ENCODE measurements at regions not wholly inside any gene's neighbourhood (a gene's known extent, or its start where the extent isn't known, plus 50 kb on each side); places are given as distances from the start of the nearest gene placed in this dataset.
"Not testable (repeated sequence)": the region's sequence is repeated elsewhere in the genome, so short reads cannot be mapped to it uniquely, and the experiment has no call there.

DNA sequence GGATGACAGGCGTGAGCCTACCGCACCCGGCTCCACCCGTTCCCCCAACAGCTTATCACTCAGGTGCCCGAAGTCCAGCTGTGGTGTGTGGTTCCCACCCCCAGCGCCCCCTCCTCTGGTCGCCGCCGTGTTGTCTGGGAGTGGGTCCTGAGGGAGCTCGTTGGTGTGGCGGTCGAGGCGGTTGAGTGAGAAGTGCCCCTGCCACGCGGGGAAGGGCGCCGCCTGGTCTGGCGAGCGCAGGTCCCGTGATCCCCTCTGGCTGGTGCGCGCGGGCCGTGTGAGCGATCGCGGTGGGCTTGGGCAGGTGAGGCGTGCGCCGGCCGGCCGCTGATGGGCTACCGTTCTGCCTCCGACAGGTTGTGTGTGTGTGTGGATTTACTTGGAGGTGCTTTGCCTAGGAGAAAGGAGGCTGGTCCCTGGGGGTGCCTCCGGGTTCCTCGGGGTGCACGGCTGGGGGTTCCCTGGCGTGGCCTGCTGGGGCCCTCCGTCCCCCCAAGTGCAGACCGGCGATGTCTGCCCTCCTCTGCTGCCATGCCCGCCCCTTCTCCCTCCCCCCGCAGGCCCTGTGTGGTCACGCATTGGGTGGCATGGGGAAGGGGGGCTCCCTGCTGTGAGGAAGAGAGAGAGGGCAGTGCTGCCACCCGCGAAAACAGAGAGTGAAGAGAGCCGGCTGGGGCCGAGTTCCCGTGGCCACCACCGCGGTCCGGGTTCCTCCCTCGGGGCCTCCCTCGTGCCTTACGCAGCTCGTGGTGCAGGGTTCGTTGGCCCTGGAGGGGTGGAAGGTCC is 336.0 kb upstream of the DEFB115 start:
- peaks cover 18% of the 10 kb centered on the region for H3K9me3 ChIP-seq (ENCODE audit: severe bottlenecking)
- DNase-seq (ENCODE audit: low spot score) (peak; percentile 75), ATAC-seq (ENCODE audit: low read depth) (no peak)

DNA sequence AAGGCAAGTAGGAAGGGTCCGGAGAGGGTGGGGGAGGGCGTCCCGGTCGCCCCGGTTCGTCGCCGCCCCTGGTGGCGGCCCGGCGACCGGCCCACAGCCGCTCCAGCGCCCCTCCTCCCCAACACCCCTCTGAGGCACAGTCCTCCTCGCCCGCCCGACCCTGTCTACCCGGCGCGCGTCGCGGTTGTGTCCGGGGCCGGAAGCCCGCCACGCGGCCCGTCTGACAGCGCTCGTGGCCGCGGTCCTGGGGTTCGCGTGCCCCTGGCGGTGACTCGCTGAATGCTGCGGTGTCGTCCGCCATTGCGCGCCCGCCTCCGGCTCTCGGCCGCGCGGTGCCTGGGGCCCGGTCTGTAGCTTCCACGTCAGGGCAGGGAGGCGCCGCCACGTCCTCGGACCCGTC is 335.3 kb upstream of the DEFB115 start:
- Histone ChIP-seq H3K27me3 (ENCODE audit: insufficient read depth, poor library complexity, severe bottlenecking) (no peaks in the 10 kb centered on the region), H3K9me3 (ENCODE audit: severe bottlenecking) (peaks cover 17% of the 10 kb centered on the region), H3K27ac (ENCODE audit: poor library complexity, severe bottlenecking) (no peak overlapping the region), H3K4me1 (ENCODE audit: insufficient read depth, poor library complexity, severe bottlenecking) (no peaks in the 10 kb centered on the region), H3K36me3 (ENCODE audit: low read depth) (no peaks in the 10 kb centered on the region), H3K4me3 (ENCODE audit: severe bottlenecking) (no peak overlapping the region)
- ATAC-seq (ENCODE audit: low read depth): no peak
- TF ChIP-seq, protein P1, sequence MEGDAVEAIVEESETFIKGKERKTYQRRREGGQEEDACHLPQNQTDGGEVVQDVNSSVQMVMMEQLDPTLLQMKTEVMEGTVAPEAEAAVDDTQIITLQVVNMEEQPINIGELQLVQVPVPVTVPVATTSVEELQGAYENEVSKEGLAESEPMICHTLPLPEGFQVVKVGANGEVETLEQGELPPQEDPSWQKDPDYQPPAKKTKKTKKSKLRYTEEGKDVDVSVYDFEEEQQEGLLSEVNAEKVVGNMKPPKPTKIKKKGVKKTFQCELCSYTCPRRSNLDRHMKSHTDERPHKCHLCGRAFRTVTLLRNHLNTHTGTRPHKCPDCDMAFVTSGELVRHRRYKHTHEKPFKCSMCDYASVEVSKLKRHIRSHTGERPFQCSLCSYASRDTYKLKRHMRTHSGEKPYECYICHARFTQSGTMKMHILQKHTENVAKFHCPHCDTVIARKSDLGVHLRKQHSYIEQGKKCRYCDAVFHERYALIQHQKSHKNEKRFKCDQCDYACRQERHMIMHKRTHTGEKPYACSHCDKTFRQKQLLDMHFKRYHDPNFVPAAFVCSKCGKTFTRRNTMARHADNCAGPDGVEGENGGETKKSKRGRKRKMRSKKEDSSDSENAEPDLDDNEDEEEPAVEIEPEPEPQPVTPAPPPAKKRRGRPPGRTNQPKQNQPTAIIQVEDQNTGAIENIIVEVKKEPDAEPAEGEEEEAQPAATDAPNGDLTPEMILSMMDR (IDR thresholded peaks at IDR 0.05; ENCODE audit: poor library complexity, severe bottlenecking): no peak
- peak; percentile 70 for DNase-seq (ENCODE audit: low spot score)

More for the DNA sequence above, 336.0 kb upstream of the DEFB115 start:
- H3K27me3 ChIP-seq (ENCODE audit: insufficient read depth, poor library complexity, severe bottlenecking): peaks cover 5% of the 10 kb centered on the region
- H3K4me1 ChIP-seq (ENCODE audit: insufficient read depth, poor library complexity, severe bottlenecking): no peaks in the 10 kb centered on the region
- no peaks in the 10 kb centered on the region for H3K36me3 ChIP-seq (ENCODE audit: low read depth)
- H3K27ac ChIP-seq (ENCODE audit: poor library complexity, severe bottlenecking): no peak overlapping the region
- TF ChIP-seq, protein P1 (IDR thresholded peaks at IDR 0.05; ENCODE audit: poor library complexity, severe bottlenecking): no peak
- H3K4me3 ChIP-seq (ENCODE audit: severe bottlenecking): no peak overlapping the region

DNA sequence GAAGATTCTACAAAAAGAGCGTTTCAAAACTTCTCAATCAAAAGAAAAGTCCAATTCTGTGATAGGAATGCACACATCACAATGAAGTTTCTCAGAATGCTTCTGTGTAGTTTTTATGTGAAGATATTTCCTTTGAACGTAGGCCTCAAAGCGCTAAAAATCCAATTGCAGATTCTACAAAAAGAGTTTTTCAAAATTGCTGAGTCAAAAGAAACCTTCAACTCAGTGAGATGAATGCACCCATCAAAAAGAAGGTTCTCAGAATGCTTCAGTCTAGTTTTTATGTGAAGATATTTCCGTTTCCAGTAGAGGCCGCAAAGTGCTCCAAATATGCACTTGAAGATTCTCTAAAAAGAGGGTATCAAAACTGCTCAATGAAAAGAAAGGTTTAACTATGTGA is 319.7 kb upstream of the DEFB115 start:
- no peak for ATAC-seq (ENCODE audit: low read depth)
- H3K4me1 ChIP-seq (ENCODE audit: insufficient read depth, poor library complexity, severe bottlenecking): no peaks in the 10 kb centered on the region
- H3K27me3 ChIP-seq (ENCODE audit: insufficient read depth, poor library complexity, severe bottlenecking): no peaks in the 10 kb centered on the region
- no peak overlapping the region for H3K4me3 ChIP-seq (ENCODE audit: severe bottlenecking)
- no peaks in the 10 kb centered on the region for H3K9me3 ChIP-seq (ENCODE audit: severe bottlenecking)
- DNase-seq (ENCODE audit: low spot score): no peak
- TF ChIP-seq, protein P1 (IDR thresholded peaks at IDR 0.05; ENCODE audit: poor library complexity, severe bottlenecking): no peak
- H3K36me3 ChIP-seq (ENCODE audit: low read depth): no peaks in the 10 kb centered on the region
- H3K27ac ChIP-seq (ENCODE audit: poor library complexity, severe bottlenecking): no peak overlapping the region

DNA sequence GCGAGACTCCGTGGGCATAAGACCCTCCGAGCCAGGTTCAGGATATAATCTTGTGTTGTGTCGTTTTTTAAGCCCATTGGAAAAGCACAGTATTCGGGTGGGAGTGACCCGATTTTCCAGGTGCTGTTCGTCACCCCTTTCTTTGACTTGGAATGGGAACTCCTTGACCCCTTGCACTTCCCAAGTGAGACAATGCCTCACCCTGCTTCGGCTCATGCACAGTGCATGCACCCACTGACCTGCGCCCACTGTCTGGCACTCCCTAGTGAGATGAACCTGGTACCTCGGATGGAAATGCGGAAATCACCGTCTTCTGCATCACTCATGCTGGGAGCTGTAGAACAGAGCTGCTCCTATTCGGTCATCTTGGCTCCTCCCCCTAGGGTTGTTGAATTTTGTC is 307.7 kb upstream of the DEFB115 start:
- Histone ChIP-seq H3K27ac (ENCODE audit: poor library complexity, severe bottlenecking) (no peak overlapping the region), H3K9me3 (ENCODE audit: severe bottlenecking) (no peaks in the 10 kb centered on the region), H3K4me1 (ENCODE audit: insufficient read depth, poor library complexity, severe bottlenecking) (no peaks in the 10 kb centered on the region), H3K36me3 (ENCODE audit: low read depth) (no peaks in the 10 kb centered on the region), H3K4me3 (ENCODE audit: severe bottlenecking) (no peak overlapping the region), H3K27me3 (ENCODE audit: insufficient read depth, poor library complexity, severe bottlenecking) (no peaks in the 10 kb centered on the region)
- DNase-seq (ENCODE audit: low spot score) (peak; percentile 34), ATAC-seq (ENCODE audit: low read depth) (no peak)
- TF ChIP-seq, protein P1 (IDR thresholded peaks at IDR 0.05; ENCODE audit: poor library complexity, severe bottlenecking): no peak

DNA sequence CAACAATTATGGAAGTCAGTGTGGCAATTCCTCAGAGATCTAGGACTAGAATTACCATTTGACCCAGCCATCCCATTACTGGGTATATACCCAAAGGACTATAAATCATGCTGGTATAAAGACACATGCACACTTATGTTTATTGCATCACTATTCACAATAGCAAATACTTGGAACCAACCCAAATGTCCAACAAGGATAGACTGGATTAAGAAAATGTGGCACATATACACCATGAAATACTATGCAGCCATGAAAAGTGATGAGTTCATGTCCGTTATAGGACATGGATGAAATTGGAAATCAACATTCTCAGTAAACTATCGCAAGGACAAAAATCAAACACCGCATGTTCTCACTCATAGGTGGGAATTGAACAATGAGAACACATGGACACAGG is 306.4 kb upstream of the DEFB115 start:
- not testable (repeated sequence) for H3K36me3 ChIP-seq (ENCODE audit: low read depth); DNase-seq (ENCODE audit: low spot score); H3K27me3 ChIP-seq (ENCODE audit: insufficient read depth, poor library complexity, severe bottlenecking); H3K9me3 ChIP-seq (ENCODE audit: severe bottlenecking); ATAC-seq (ENCODE audit: low read depth); H3K4me3 ChIP-seq (ENCODE audit: severe bottlenecking); H3K27ac ChIP-seq (ENCODE audit: poor library complexity, severe bottlenecking); H3K4me1 ChIP-seq (ENCODE audit: insufficient read depth, poor library complexity, severe bottlenecking)

DNA sequence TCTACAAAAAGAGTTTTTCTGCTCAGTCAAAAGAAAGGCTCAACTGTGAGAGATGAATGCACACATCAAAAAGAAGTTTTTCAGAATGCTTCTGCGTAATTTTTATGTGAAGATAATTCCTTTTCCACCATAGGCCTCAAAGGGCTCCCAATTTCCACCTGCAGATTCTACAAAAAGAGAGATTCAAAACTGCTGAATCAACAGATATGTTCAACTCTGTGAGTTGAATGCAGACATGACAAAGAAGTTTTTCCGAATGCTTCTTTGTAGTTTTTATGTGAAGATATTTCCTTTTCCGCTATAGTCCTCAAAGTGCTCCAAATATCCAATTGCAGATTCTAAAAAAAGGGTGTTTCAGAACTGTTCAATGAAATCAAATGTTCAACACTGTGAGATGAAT is 300.8 kb upstream of the DEFB115 start:
- not testable (repeated sequence) for H3K4me3 ChIP-seq (ENCODE audit: severe bottlenecking); H3K4me1 ChIP-seq (ENCODE audit: insufficient read depth, poor library complexity, severe bottlenecking); H3K27ac ChIP-seq (ENCODE audit: poor library complexity, severe bottlenecking); H3K27me3 ChIP-seq (ENCODE audit: insufficient read depth, poor library complexity, severe bottlenecking); H3K36me3 ChIP-seq (ENCODE audit: low read depth); ATAC-seq (ENCODE audit: low read depth); H3K9me3 ChIP-seq (ENCODE audit: severe bottlenecking); DNase-seq (ENCODE audit: low spot score)

DNA sequence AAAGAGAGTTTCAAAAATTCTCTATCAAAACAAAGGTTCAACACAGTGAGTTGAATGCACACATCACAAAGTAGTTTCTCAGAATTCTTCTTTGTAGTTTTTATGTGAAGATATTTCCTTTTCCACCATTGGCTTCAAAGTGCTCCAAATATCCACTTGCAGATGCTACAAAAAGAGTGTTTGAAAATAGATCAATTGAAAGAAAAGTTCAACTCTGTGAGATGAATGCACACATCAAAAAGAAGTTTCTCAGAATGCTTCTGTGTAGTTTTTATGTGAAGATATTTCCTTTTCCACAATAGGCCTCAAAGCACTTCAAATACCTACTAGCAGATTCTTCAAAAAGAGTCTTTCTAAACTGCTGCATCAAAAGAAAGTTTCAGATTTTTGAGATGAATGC is 298.3 kb upstream of the DEFB115 start:
- not testable (repeated sequence) for H3K27me3 ChIP-seq (ENCODE audit: insufficient read depth, poor library complexity, severe bottlenecking); H3K36me3 ChIP-seq (ENCODE audit: low read depth); H3K27ac ChIP-seq (ENCODE audit: poor library complexity, severe bottlenecking); ATAC-seq (ENCODE audit: low read depth); H3K4me1 ChIP-seq (ENCODE audit: insufficient read depth, poor library complexity, severe bottlenecking); H3K9me3 ChIP-seq (ENCODE audit: severe bottlenecking); DNase-seq (ENCODE audit: low spot score); H3K4me3 ChIP-seq (ENCODE audit: severe bottlenecking)

Measured in RWPE2 (cell line).